ENCODE measurements at regions not wholly inside any gene's neighbourhood (a gene's known extent, or its start where the extent isn't known, plus 50 kb on each side); places are given as distances from the start of the nearest gene placed in this dataset.

GRCh38 chr13:65562305-65562704 lies 1667.8 kb downstream of the PCDH9 start:
- TF ChIP-seq POLR2A (IDR thresholded peaks at IDR 0.05) (no peak), POLR2AphosphoS5 (IDR thresholded peaks at IDR 0.05) (no peak), CTCF (IDR thresholded peaks at IDR 0.05) (no peak)

Data from gastroesophageal sphincter (tissue), 3 donors.